GM12878 (cell line): ENCODE measurements at regions not wholly inside any gene's neighbourhood (a gene's known extent, or its start where the extent isn't known, plus 50 kb on each side); places are given as distances from the start of the nearest gene placed in this dataset.

ENCODE experiments used
- ATAC-seq: fragments of 200-7000 bp; cut with Tn5 transposase; 3 replicates; pipeline ENCODE4 v1.9.1; 2020; ENCODE audit warnings: mild to moderate bottlenecking, moderate library complexity
- BruUV-seq: library from RNA; stranded (reverse); fragments of 400-500 nt; replicated peaks from 2 replicates; lab custom pipeline; 2021; lab: Mats Ljungman, UMichigan
- CTCF ChIA-PET: fragments of 300-600 bp; sonication (Branson Sonifier 250); formaldehyde crosslinking; extraction: SDS; loops from one replicate; lab custom pipeline; 2021; ENCODE audit warnings: inconsistent platforms; lab: Yijun Ruan, JAX
- POLR2A ChIA-PET: fragments of 350-600 bp; formaldehyde crosslinking; extraction: SDS; loops from one replicate; lab custom pipeline; 2021; ENCODE audit warnings: inconsistent platforms; lab: Charles Lee
- RAD21 ChIA-PET: fragments of 300-600 bp; sonication (Branson Sonifier 250); formaldehyde crosslinking; loops from one replicate; lab custom pipeline; 2023; ENCODE audit warnings: antibody characterized with exemption; ENCODE audit not compliant: unreplicated experiment; lab: Charles Lee
- SMC1A ChIA-PET: fragments of 300-600 bp; sonication (Branson Sonifier 250); formaldehyde crosslinking; loops from one replicate; lab custom pipeline; 2023; ENCODE audit not compliant: unreplicated experiment, uncharacterized antibody; lab: Charles Lee
- DNase-seq: peaks from one replicate; pipeline ENCODE4 v3.0.0-alpha.2; 2011; ENCODE audit warnings: low read depth, low spot score
- FAIRE-seq: peaks from 3 replicates; lab custom pipeline; 2011; peaks lifted over from hg19 to GRCh38; lab: Jason Lieb, UNC
- H2AFZ ChIP-seq: 2 replicates; pipeline ENCODE4 v1.6.0; 2011; ENCODE audit warnings: low read depth, low read length, control low read depth; ENCODE audit not compliant: control insufficient read depth
- H3K27ac ChIP-seq: 2 replicates; pipeline ENCODE4 v1.5.1; 2011; ENCODE audit warnings: control low read depth; ENCODE audit not compliant: control insufficient read depth, insufficient read depth
- H3K27me3 ChIP-seq, 2 experiments: replicated peaks in 1 of 2; 2 replicates each; pipeline versions ENCODE4 v1.6.0 to v1.6.1; 2011; ENCODE audit warnings: low read length in 1 of 2; ENCODE audit not compliant: control insufficient read depth in 2 of 2, insufficient read depth in 2 of 2
- H3K36me3 ChIP-seq, 2 experiments: 2 replicates each; pipeline ENCODE4 v1.5.1; 2011; ENCODE audit warnings: low read length in 1 of 2; ENCODE audit not compliant: control insufficient read depth in 2 of 2, insufficient read depth in 2 of 2
- H3K4me1 ChIP-seq: 2 replicates; pipeline ENCODE4 v1.6.1; 2011; ENCODE audit warnings: mild to moderate bottlenecking, low read length, moderate library complexity, mixed read lengths; ENCODE audit not compliant: control insufficient read depth, insufficient read depth
- H3K4me2 ChIP-seq: 2 replicates; pipeline ENCODE4 v1.6.0; 2011; ENCODE audit warnings: control low read depth; ENCODE audit not compliant: control insufficient read depth, insufficient read depth
- H3K4me3 ChIP-seq: fragments of 200-600 bp; sonication (generic); 2 replicates; pipeline ENCODE4 v1.5.1; 2016
- H3K79me2 ChIP-seq: 2 replicates; pipeline ENCODE4 v1.6.0; 2011; ENCODE audit warnings: low read length; ENCODE audit not compliant: control insufficient read depth, insufficient read depth
- H3K9ac ChIP-seq: 2 replicates; pipeline ENCODE4 v1.8.0; 2011; ENCODE audit warnings: low read length, control low read depth, mixed read lengths; ENCODE audit not compliant: control insufficient read depth, insufficient read depth
- H3K9me3 ChIP-seq: replicated peaks from 3 replicates; pipeline ENCODE4 v1.5.1; 2011; ENCODE audit warnings: mild to moderate bottlenecking, low read length; ENCODE audit not compliant: control insufficient read depth, insufficient read depth
- H4K20me1 ChIP-seq: 2 replicates; pipeline ENCODE4 v1.6.0; 2011; ENCODE audit not compliant: control insufficient read depth, insufficient read depth
- ATF2 ChIP-seq: IDR thresholded peaks from 2 replicates; pipeline ENCODE4 v1.6.1; 2012; ENCODE audit warnings: low read length, inconsistent platforms
- EGR1 ChIP-seq, 2 experiments: IDR thresholded peaks; 1 replicate in 1 of 2; 2 replicates in 1 of 2; pipeline ENCODE4 v1.6.1; 2011 to 2012; ENCODE audit warnings: low read depth in 2 of 2, low read length in 2 of 2, borderline replicate concordance in 1 of 2, mild to moderate bottlenecking in 1 of 2, moderate library complexity in 1 of 2
- EZH2 ChIP-seq: IDR thresholded peaks from 2 replicates; pipeline ENCODE4 v1.6.1; 2012; ENCODE audit warnings: low read depth, mild to moderate bottlenecking, control low read depth, inconsistent platforms, low read length, borderline replicate concordance; ENCODE audit not compliant: control insufficient read depth
- FOS ChIP-seq: IDR thresholded peaks from 3 replicates; pipeline ENCODE4 v1.6.1; 2011; ENCODE audit warnings: borderline replicate concordance; ENCODE audit not compliant: insufficient read length; ENCODE audit errors: extremely low read depth
- GATAD2B ChIP-seq: fragments of 450-650 bp; conservative IDR thresholded peaks from 2 replicates; pipeline ENCODE4 v1.6.1; 2017; ENCODE audit warnings: low read depth, mild to moderate bottlenecking, moderate library complexity
- HCFC1 ChIP-seq: fragments of 150-350 bp; IDR thresholded peaks from 2 replicates; pipeline ENCODE4 v1.6.1; 2014; ENCODE audit warnings: low read length
- NBN ChIP-seq: fragments of 450-650 bp; IDR thresholded peaks from 2 replicates; pipeline ENCODE4 v1.6.1; 2016
- SMARCA5 ChIP-seq: fragments of 450-650 bp; IDR thresholded peaks from 2 replicates; pipeline ENCODE4 v1.6.1; 2017; ENCODE audit warnings: mild to moderate bottlenecking
- SREBF1 ChIP-seq: IDR thresholded peaks from 2 replicates; pipeline ENCODE4 v1.6.1; 2012; ENCODE audit warnings: mild to moderate bottlenecking, low read length
- TCF12 ChIP-seq: IDR thresholded peaks from 2 replicates; pipeline ENCODE4 v1.6.1; 2011; ENCODE audit warnings: low read depth, mild to moderate bottlenecking, low read length
- WGBS: methylation state at CpG from one replicate; pipeline ENCODE4 v1.1.6; 2016; ENCODE audit warnings: low lambda C conversion rate; ENCODE audit not compliant: insufficient replicate concordance, insufficient coverage; ENCODE audit errors: missing lambda C conversion rate; 5-methylcytosine and 5-hydroxymethylcytosine counted together
- in situ Hi-C: fragments of 300-500 bp; cut with MboI; formaldehyde crosslinking; loops from 9 replicates; pipeline ENCODE4 v1.14.3; 2018; ENCODE audit warnings: mixed read lengths
- intact Hi-C: fragments of 100-400 bp; cut with micrococcal nuclease; formaldehyde crosslinking; loops from one replicate; pipeline ENCODE4 v1.14.2; 2022; ENCODE audit not compliant: unreplicated experiment
- TF ChIP-seq, protein P1 (sequence below): fragments of 450-650 bp; IDR thresholded peaks from 2 replicates; pipeline ENCODE4 v1.6.1; 2017; ENCODE audit warnings: mild to moderate bottlenecking
- TF ChIP-seq, protein P2 (sequence below): fragments of 450-650 bp; IDR thresholded peaks from 2 replicates; pipeline ENCODE4 v1.6.1; 2016; ENCODE audit warnings: mild to moderate bottlenecking
- TF ChIP-seq, protein P3 (sequence below): IDR thresholded peaks from 2 replicates; pipeline ENCODE4 v1.6.1; 2011; ENCODE audit warnings: low read depth, mild to moderate bottlenecking, low read length, moderate library complexity, borderline replicate concordance; ENCODE audit errors: extremely low read depth
- TF ChIP-seq, protein P4 (sequence below): IDR thresholded peaks from 2 replicates; pipeline ENCODE4 v1.6.1; 2012; ENCODE audit warnings: mild to moderate bottlenecking, low read depth, low read length

GRCh38 chrX:74234818-74235217 is 69.2 kb upstream of the ZCCHC13 start (continued):
- TF ChIP-seq ATF2 (no peak), EGR1 (IDR thresholded peaks at IDR 0.05; ENCODE audit: borderline replicate concordance in 1 of 2, low read depth in 2 of 2, low read length in 2 of 2) (no peak), SREBF1 (no peak), EZH2 (no peak), SMARCA5 (no peak), FOS (no peak), HCFC1 (no peak)
- TF ChIP-seq, protein P1, sequence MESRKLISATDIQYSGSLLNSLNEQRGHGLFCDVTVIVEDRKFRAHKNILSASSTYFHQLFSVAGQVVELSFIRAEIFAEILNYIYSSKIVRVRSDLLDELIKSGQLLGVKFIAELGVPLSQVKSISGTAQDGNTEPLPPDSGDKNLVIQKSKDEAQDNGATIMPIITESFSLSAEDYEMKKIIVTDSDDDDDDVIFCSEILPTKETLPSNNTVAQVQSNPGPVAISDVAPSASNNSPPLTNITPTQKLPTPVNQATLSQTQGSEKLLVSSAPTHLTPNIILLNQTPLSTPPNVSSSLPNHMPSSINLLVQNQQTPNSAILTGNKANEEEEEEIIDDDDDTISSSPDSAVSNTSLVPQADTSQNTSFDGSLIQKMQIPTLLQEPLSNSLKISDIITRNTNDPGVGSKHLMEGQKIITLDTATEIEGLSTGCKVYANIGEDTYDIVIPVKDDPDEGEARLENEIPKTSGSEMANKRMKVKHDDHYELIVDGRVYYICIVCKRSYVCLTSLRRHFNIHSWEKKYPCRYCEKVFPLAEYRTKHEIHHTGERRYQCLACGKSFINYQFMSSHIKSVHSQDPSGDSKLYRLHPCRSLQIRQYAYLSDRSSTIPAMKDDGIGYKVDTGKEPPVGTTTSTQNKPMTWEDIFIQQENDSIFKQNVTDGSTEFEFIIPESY = no peak

- CTCF ChIA-PET = no interaction called here
- Histone ChIP-seq H3K9ac (no peak overlapping the region), H3K4me2 (no peak overlapping the region), H3K4me1 (no peaks in the 10 kb centered on the region), H3K36me3 (no peaks in the 10 kb centered on the region; a peak in 1 of 4 replicates), H3K27ac (no peak overlapping the region), H4K20me1 (no peaks in the 10 kb centered on the region), H3K9me3 (no peaks in the 10 kb centered on the region), H3K27me3 (no peaks in the 10 kb centered on the region), H3K79me2 (no peaks in the 10 kb centered on the region), H2AFZ (no peak overlapping the region), H3K4me3 (no peak overlapping the region)
- FAIRE-seq (no peak), DNase-seq (no peak), ATAC-seq (peak; percentile 71)
- POLR2A ChIA-PET = no interaction called here
- intact Hi-C loops = loop anchor here (5.0 kb wide), 1 partner anchor 59 kb away; no protein-coding TSS in a partner anchor
- in situ Hi-C loops = no loop called here
- RAD21 ChIA-PET = no interaction called here
- 25% methylated on average over 2 of the region's 3 CpGs for WGBS
- BruUV-seq = no TSS peak
- SMC1A ChIA-PET = interaction anchor here (0.8 kb wide), 1 partner anchor 93 kb away, joined by 3 read pairs; no protein-coding TSS in a partner anchor
- TF ChIP-seq, protein P2, sequence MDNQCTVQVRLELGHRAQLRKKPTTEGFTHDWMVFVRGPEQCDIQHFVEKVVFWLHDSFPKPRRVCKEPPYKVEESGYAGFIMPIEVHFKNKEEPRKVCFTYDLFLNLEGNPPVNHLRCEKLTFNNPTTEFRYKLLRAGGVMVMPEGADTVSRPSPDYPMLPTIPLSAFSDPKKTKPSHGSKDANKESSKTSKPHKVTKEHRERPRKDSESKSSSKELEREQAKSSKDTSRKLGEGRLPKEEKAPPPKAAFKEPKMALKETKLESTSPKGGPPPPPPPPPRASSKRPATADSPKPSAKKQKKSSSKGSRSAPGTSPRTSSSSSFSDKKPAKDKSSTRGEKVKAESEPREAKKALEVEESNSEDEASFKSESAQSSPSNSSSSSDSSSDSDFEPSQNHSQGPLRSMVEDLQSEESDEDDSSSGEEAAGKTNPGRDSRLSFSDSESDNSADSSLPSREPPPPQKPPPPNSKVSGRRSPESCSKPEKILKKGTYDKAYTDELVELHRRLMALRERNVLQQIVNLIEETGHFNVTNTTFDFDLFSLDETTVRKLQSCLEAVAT = no peak
- TF ChIP-seq, protein P3, sequence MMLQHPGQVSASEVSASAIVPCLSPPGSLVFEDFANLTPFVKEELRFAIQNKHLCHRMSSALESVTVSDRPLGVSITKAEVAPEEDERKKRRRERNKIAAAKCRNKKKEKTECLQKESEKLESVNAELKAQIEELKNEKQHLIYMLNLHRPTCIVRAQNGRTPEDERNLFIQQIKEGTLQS = no peak
- TF ChIP-seq GATAD2B (no peak), SMARCA5 (no peak), TCF12 (no peak), NBN (no peak)
- TF ChIP-seq, protein P4, sequence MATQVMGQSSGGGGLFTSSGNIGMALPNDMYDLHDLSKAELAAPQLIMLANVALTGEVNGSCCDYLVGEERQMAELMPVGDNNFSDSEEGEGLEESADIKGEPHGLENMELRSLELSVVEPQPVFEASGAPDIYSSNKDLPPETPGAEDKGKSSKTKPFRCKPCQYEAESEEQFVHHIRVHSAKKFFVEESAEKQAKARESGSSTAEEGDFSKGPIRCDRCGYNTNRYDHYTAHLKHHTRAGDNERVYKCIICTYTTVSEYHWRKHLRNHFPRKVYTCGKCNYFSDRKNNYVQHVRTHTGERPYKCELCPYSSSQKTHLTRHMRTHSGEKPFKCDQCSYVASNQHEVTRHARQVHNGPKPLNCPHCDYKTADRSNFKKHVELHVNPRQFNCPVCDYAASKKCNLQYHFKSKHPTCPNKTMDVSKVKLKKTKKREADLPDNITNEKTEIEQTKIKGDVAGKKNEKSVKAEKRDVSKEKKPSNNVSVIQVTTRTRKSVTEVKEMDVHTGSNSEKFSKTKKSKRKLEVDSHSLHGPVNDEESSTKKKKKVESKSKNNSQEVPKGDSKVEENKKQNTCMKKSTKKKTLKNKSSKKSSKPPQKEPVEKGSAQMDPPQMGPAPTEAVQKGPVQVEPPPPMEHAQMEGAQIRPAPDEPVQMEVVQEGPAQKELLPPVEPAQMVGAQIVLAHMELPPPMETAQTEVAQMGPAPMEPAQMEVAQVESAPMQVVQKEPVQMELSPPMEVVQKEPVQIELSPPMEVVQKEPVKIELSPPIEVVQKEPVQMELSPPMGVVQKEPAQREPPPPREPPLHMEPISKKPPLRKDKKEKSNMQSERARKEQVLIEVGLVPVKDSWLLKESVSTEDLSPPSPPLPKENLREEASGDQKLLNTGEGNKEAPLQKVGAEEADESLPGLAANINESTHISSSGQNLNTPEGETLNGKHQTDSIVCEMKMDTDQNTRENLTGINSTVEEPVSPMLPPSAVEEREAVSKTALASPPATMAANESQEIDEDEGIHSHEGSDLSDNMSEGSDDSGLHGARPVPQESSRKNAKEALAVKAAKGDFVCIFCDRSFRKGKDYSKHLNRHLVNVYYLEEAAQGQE = no peak
Measured at GRCh38 chrX:74232859-74233258, 71.1 kb upstream of the ZCCHC13 start.
